ENCODE measurements at regions not wholly inside any gene's neighbourhood (a gene's known extent, or its start where the extent isn't known, plus 50 kb on each side); places are given as distances from the start of the nearest gene placed in this dataset.

DNA sequence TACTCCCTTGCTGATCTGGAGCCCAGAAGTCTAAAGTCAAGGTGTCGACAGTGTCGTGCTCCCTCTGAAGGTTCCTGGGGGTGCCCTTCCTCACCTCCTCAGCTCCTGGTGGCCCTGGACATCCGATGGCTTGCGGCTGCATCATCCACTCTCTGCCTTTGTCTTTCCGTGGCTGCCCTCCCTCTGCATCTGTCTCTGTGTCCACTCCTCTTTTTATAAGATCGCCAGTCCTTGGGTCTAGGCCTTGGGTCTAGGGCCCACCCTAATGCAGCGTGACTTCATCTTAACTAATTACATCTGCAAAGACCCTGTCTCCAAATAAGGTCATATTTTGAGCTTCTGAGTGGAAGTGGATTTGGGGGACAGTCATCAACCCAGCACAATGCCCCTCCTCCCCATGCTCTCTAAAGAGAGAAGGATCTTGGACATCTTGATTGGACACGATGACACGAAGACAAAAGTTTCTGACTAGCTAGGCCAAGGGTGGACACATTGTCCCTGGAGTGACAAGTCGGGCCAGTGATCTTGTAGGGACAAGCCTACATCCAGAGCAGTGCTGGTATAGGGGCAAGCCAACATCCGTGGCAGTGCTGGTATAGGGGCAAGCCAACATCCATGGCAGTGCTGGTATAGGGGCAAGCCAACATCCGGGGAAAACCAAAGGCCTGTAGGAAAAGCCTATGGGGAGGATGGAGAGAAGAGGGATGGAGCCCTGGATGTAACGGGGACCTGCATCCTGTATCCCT, 93.9 kb upstream of the DIO3 start:
- no peak for DNase-seq (ENCODE audit: low read depth)

DNA sequence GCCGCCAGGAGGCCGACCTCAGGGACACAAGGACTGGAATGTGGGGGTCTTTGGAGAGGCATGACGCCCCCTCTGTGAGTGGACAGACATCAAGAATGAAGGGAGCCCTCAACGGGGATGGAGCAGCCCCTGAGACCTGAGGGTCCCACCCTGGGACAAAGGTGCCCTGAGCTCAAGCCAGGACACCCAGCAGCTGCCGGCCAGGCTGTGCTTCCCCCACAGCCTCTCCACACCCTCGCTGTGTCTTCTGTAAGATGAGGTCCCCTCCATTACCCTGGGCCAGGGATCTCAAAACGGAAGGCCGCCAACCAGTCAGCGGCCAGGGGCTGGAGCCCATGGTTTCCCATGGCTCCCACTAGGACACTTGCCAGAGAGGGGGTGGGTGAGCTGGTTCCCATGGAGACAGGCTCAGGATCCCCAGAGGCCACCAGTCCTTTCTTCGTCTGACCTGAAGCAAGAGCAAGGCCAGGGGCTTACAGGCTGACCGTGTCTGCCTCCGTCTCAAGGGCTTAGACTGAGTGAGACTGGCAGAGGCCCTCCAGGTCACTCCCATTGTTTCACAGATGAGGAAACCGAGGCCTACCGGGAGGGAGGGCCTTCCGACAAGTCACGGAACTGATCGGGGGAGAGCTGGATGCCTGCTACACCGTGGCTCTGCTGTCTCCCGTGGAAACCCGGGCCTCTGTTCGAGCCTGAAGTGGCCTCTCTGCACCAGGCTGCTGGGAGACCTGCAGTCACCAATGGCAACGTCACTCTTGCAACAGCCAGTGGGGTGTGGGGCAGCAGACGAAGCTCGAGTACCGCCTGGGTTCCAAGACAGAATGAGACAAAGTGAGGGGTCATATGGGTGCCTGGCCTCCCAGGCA, 91.7 kb upstream of the DIO3 start:
- DNase-seq (ENCODE audit: low read depth), result no peak

DNA sequence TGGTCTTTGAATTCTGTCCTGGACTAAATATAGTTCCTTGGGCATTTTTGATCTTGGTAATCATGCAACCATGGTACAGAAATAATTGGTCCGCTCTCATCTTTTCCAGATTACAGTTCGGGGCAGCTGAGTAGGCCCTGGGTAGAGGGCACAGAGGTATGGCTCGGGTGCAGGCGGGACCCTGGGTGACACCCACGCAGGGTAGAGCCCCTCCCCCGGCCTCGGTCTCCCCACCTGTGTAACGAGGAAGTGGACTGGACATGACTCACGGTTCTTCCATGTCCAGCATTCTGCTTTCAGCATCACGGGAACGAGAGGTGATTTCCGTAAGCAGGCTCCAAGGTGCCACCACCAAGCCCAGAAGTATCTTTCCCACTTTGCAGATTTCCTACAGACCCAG, 91.0 kb upstream of the DIO3 start:
- DNase-seq (ENCODE audit: low read depth), result no peak

DNA sequence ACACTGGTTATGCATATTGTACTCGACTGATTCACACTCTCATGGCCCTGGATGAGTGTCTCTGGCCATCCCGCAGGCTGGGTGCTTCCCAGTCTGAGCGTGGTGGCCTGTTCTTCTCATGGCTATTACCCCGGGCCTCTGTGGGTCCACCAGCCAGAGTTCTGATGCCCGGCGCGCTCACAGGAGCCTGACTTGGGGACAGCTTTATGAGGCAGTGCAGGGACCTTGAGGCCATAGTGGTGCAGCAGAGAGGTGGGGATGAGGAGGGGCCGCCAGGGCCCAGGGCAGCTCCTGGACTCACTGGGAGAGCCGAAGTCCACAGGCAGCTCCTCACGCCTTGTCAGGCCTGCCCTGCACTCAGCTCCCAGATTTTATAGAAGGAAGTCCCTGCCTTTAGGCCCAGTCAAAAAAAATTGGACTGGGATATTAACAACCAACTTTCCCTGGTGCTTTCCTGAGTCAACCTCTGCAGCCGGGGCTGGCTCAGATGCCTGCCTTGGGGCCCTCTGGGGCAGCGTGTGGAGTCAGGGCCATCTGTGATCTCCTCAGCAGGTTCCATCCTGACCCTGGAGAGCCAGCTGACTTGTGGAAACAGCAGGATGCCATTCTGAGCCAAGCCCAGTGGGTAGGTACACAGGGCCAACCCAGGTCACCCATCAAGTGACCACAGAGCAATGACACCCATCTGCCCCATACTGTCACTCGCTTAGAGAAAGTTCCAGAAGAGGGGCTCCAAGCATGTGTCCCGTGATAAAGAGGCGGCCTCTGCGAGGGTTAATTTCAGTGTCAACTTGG, 89.4 kb upstream of the DIO3 start:
- DNase-seq (ENCODE audit: low read depth), result no peak

DNA sequence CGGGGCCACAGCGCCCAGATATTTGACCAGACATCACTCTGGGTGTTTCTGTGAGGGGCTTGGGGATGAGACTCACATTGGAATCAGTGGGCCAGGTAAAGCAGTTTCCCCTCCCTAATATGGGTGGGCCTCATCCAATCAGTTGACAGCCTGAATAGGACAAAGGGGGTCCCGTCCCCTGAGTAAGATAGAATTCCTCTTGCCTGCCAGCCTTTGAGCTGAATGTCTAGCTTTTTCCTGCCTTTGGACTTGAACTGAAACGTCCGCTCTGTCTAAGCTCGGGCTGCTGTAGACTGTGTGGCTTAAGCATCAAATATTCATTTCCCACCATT, 88.8 kb upstream of the DIO3 start:
- no peak for DNase-seq (ENCODE audit: low read depth)

DNA sequence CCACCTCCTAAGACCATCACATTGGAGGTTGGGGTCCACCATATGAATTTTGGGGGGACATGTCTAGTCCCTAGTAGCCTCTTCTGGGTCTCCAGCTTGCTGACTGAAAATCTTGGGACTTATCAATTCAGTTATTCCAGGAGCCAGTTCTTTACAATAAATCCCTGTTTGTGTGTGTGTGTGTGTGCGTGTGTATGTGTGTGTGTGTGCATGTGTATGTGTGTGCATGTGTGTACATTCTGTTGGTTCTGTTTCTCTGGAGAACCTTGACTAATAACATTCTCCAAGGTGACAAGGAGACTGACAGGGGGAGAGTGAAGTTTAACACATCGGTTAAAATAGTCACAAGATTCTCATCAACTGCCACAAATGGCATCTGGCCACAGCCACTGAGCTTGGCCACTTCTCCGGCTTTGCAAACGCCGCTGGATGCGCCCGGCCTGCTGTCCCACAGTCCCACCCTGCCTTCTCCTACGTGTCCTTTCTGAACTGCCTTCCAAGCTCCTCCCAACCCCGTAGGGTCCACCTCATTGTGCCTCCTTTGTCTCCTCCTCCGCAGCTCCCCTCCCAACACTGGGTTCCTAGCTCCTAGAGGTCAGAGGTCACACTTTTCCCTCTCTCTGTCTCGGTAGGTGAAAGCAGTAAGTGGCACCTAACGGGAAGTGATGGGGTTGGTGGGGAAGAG, 88.1 kb upstream of the DIO3 start:
- DNase-seq (ENCODE audit: low read depth), result no peak

DNA sequence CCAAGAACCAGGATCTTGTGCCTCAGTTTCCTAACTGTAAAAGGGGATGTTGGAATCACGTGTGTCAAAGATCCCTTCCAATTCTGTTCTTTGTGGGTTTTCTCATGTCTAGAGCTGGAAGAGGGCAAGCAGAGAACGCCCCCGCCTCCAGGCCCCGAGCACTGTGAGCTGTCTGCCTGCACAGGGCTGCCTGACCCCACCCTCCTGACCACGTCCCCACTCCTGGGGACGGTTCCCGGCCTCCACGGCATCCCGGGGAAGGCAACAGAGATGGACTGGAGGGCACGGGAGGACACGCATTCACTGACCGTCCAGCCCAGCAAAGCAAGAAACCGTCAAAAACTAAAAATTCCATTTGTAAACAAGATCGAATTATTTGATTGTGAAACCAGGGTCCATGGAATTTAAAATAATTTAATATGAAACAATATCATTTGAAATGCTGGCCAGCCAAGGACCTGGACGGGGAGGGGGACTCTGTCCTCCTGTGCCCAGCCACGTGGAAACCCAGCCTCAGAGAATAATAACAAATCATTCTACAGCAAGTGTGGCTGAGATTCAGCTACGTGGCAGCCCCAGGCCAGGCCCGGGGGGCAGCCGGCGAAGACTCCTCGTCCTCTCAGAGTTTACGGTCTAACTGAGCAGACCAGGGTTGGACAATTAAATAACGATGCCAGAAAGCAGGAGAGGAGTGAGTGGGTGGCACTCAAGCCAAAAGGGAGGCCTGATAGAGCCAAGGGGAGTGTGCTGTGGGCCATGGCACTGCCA, 87.3 kb upstream of the DIO3 start:
- no peak for DNase-seq (ENCODE audit: low read depth)

DNA sequence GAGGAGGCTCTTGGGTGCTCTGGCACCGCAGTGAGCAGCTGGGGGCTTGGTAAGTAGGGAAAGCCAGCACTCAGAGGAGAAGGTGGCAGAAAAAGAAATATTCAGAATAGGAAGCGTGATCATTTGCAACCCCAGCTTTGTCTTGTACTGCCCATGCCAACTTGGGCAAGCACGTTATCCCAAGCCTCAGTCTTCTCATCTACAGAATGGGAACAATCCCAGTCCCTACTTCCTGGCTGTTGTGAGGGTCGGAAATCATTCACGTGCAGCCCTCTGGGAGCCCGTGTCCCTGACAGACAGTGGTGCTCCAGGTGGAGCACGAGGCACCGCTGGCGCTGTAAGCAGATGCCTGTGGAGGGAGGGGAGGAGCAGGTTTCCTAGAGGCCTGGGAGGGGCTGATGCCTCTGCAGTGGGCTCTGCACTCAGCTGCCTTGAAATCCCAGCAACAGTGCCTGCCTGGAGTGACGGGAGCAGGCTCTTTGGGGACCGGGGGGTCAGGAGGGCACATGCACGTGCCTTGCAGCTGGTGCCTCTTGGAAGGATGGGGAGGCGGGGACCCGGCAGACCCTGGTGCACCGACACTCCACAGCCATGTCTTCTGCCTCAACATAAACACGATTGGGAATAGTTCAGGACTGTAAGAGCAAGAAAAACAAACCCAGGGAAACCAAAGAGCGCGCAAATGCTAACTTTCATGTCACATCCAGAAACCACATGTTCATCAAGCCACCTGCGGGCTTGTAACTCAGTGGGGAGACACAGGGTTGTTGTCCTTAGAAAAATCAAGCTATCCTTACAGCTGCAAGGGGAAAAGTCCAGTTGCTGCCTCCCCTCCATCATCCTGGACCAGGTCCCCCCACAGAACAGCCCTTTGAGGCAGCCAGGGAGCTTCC, 86.5 kb upstream of the DIO3 start:
- no peak for DNase-seq (ENCODE audit: low read depth)

DNA sequence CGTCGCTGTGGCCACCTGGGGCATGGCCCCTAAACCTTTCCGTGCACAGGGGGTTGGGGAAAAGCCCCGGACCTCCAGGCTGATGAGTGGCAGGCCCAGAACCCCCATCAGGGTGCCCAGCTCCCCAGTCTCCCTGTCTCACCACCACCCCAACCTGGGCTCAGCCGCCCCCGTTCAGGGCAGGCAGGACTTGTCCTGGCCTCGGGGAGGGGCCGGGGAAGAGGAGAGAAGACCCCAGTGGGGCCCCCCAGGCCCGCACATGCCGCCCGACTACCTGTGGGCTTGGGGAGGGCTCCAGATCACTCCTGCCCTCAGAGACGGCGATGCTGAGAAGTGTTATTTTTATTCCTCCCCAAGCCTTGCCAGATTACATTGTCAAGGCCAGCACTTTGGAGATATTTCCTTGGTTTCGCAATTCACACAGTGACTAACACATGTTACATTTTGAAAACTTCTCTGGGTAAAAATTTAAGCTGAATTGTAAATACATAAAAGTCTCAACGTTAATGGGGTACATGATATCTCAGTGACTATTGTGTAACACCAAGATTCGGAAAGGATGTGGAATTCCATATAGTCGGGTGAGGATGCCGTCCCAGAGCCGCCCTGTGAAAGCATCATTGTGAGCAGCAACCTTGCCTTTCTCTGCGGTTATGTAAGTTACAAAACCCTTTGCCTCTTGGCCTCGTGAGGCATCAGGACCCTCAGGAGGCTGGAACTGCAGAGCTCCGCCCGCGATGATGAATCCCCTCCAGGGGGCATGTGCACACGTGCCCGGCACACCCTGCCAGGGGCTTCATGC, 85.6 kb upstream of the DIO3 start:
- DNase-seq (ENCODE audit: low read depth), result no peak

DNA sequence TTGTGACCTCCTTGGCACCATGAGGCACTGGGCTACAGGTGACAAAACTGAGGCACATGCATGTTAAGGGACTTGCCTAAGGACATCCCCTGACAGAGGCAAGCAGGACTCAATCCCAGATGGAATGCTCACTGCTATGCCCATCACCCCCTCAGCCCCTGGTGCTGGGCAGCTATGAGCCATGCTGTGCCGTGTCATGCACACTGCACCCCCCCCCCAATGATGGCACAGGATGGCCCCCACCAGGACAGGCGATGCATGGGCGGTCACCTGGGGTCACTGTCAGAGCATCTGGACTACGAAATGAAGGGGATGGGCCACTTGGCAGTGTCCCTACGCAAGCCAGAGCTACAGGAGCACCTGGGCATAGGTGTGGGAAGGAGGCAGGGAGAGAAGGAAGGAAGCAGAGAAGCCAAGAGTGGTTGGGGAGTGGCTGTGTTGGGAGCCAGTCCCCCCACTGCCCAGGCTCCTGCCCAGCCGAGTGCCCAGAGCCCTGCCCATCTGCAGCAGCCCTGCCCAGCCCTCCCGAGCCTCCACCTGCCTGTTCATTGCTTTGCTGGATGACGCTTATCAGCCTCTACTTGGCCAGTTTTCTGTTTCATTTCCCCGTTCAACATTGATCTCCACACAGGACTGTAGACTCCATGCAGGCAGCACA, 84.9 kb upstream of the DIO3 start:
- no peak for DNase-seq (ENCODE audit: low read depth)

DNA sequence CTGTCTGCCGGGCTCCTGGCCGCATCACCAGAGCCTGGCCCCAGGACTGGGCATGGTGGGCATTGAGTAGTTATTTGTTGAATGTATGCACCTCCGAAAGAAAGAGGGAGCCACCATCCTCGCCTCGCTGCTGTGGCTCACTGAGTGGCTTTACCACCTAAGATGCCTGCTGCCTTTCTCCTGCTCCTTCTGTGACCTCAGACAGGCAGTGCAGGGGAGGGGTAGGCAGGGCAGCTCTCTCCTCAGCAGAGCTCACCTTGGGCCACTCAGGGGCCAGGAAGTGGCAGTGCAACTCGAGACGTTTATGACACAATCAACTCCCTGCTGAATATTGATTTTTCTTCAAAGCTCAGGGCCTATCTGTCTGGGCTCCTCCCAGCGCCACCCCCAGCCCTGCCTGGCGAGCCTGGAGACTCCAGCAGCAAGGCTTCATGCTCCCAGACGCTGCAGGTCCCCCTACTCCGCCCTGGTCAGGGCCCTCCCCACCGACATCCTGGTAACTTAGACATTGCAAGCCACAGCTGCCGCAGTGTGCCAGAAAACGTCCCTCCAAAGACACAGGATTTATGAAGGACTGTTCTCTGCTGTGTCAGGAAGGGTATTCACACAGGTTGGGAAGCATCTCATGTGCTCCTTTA, 84.3 kb upstream of the DIO3 start:
- no peak for DNase-seq (ENCODE audit: low read depth)

DNA sequence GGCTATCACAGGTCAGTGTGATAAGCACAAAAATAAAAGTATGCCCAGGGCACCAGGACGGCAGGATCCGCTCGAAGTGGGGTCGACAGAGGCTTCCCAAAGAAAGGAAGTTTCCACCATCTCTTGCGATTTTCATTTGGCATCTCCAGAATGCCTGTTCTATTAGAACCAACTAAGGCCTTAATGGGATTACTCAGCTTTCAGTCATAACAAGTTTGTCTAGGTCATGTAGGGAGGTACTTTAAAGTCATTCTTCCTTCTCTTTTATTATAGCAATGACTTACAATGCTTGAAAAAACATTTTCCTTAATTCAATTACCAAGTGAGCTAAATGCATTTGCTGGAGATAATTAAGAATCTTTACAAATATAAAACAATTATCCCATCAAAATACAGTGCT, 83.6 kb upstream of the DIO3 start:
- DNase-seq (ENCODE audit: low read depth), result no peak

DNA sequence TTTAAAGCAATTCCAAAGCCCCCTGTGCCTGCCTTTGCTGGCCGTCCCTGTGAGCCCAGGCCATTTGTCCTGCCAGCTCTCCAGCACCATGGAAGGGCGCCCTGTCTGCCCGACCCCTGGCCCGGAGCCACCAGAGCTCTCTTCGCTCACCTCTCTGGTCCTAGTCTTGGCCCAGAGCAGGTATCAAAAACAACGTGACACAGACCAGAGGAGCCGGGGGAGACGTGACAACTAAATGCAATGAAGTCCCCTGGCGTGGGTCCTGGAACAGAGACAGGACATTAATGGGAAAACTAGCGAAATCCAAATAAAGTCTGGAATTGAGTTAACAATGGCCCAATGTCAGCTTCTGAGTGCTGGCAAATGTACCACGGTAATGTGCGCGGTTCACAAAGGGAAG, 83.2 kb upstream of the DIO3 start:
- no peak for DNase-seq (ENCODE audit: low read depth)

DNA sequence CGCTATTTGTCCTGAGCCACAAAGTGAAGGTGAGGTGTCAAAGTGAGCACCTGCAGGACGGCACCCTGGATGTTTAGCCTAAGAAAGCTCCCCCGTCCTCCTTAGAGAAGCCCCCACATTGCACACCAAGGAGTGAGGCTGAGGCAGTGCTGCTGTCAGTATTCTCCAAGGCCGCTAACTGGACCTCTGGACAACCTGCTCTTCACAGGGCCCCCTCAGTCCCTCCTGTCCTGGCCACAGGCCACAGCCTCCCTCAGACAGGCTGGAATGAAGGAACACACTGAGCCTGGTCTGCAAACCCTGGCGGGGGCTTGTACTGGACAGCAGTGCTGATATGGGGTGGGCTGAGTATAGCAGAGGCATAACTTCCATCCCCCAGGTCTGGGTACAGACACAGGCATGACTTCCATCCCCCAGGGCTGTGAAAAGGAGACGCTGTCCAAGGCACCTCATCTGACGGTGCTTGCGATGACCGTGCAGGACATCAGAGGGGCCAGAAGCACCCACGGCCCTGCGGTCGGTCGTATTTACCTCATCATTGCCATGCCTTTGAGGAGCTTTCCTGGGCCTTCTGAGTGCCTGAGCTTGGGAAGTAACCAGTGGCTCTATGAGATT, 82.4 kb upstream of the DIO3 start:
- DNase-seq (ENCODE audit: low read depth), result no peak

DNA sequence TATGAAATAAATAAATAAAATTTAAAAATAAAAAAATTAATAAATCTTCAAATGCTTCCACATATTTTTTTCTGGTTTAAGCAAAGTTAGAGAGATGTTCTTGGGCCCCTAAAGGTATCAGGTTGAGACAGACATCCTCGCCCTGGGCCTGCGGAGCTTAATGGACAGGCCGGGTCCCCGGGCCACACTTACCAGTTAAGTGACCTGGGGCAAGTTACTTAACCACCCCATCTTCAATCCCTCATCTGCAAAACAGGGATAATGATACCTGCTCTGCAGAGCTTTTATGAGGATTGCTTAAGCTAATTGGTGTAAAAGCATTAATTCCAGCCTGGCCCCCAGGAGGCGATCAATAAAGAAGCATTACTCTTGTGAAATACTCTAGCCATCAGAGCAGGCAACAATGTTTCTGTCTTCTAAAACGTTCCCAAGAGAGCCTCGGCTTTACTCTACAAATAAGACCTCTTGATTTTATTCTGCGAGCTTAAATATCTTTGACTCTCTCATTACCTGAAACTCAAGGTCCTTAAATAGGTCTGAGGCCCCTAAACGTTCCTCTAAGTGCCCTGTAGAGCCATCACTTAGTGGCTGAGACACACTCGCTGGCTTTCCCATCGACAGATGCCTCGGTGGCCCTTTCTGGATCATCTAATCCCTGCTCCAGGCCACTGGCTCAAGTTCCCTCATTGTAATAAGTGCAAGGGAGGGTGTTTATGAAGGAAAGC, 81.1 kb upstream of the DIO3 start:
- DNase-seq (ENCODE audit: low read depth), result no peak

DNA sequence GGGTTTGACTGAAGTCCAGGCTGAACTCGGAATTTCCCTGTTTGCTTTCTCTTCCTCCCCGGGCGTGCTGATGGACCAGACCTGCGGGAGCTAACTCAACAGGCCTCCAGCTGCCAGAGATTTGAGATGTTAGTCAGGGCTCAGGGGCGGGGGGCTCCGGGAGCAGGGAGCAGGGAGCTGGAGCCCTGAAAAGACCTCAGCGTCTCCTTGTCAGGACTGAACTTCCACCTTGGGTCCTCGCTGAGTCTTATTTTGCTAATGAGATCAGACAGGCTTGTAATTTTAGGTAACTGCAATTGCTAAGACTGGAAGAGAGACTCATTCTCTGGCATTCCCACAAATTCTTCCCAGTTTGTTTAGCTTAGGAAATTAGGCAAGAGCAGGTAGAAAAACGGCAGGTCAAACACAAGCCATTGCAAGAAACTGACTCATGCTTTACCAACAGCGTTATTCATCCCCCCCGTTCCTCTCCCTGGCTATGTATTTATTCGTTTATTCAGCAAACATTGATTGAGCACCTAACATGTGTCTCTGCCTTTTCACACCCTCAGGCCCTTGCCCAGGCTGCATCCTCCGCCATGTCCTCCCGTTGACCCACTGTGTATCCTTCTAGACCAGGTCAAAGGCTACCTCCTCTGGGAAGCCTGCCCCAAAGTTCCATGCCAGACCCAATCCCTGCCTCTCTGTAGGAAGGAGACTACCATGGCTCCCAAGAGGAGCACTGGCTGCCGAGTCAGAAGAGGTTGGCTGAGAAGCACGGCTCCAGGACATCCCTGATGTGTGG, 80.4 kb upstream of the DIO3 start:
- no peak for DNase-seq (ENCODE audit: low read depth)

DNA sequence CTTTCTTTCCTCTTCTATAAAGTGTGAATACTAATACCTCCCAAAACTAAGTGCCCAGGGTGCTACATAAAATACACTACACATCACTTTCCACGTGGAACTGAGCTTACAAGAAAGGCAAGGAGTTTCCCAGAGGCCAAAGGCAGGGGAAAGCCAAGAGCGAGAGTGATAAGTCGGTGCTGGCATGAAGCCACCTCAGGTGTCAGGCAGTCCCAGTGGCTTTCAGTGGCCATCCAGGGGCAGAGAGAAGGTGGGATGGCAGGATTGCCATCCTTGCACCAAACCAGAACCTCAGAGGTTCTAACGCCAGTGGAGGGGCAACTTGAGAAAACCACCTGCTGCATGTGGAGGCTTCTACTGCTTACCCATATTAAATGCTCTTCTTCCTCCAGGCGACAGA, 79.7 kb upstream of the DIO3 start:
- DNase-seq (ENCODE audit: low read depth), result no peak

Data from HS-27A (cell line).